Uterus (tissue), 3 donors: ENCODE measurements at regions not wholly inside any gene's neighbourhood (a gene's known extent, or its start where the extent isn't known, plus 50 kb on each side); places are given as distances from the start of the nearest gene placed in this dataset.

Experiments
- DNase-seq, 2 donors: peaks; one replicate each; pipeline ENCODE4 v3.0.0-alpha.2; 2019 to 2020
- H3K27ac ChIP-seq, 2 donors: fragments of 200-600 bp; sonication (generic); 1 replicate in 1 of 2; 2 replicates in 1 of 2; pipeline ENCODE4 v1.5.1; 2016 to 2018
- H3K27me3 ChIP-seq, 2 donors: fragments of 200-600 bp; sonication (generic); one replicate each; pipeline ENCODE4 v1.5.1; 2018 to 2019; ENCODE audit warnings: control low read depth in 1 of 2
- H3K36me3 ChIP-seq, 2 donors: fragments of 200-600 bp; sonication (generic); one replicate each; pipeline ENCODE4 v1.5.1; 2019; ENCODE audit warnings: control low read depth in 1 of 2
- H3K4me1 ChIP-seq, 2 donors: fragments of 200-600 bp; sonication (generic); one replicate each; pipeline ENCODE4 v1.5.1; 2018 to 2019; ENCODE audit warnings: control low read depth in 1 of 2
- H3K4me3 ChIP-seq, 2 donors: fragments of 200-600 bp; sonication (generic); 1 replicate in 1 of 2; 2 replicates in 1 of 2; pipeline ENCODE4 v1.5.1; 2018 to 2019; ENCODE audit warnings: mild to moderate bottlenecking in 1 of 2
- H3K9me3 ChIP-seq, 2 donors: fragments of 200-600 bp; sonication (generic); one replicate each; pipeline ENCODE4 v1.5.1; 2019; ENCODE audit warnings: control low read depth in 1 of 2
- CTCF ChIP-seq, 4 experiments: fragments of 200-600 bp in 2 of 4; fragments of 450-650 bp in 2 of 4; sonication (generic) in 2 of 4; IDR thresholded peaks; one replicate each; pipeline ENCODE4 v1.5.1; 2016 to 2019; ENCODE audit warnings: antibody characterized with exemption in 4 of 4, mild to moderate bottlenecking in 2 of 4, moderate library complexity in 1 of 4
- POLR2A ChIP-seq, 2 donors: fragments of 450-650 bp; IDR thresholded peaks; one replicate each; pipeline ENCODE4 v1.6.1; 2016; ENCODE audit warnings: antibody characterized with exemption in 2 of 2, mild to moderate bottlenecking in 1 of 2, moderate library complexity in 1 of 2
- intact Hi-C: fragments of 100-400 bp; cut with DNase I; formaldehyde crosslinking; loops from one replicate; pipeline ENCODE4 v1.15.1; 2023; ENCODE audit warnings: low total_unique reads
- donor health status: DM: yes; HTN: yes; CAD: no.

DNA sequence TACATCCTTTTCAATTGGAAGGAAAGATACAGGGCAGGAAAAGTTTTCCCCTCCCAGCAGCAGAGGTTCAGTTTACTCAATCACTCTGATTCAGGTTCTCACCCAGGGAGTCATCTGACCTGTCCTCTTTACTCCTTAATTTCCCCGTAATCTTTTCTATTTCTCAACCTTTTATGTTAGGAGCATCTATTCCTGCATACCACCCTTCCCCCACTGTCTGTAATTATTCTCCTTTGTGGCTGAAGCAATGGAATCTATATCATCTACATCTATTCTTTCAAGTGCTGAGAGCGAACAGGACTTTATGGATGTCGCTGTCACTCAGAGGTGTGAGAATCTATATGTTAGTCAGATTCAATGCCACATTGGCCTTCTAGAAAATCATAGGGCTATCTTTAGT, 175.2 kb downstream of the NOL4 start:
- Histone ChIP-seq H3K27ac (no peak overlapping the region), H3K36me3 (no peaks in the 10 kb centered on the region), H3K4me1 (no peaks in the 10 kb centered on the region), H3K4me3 (no peak overlapping the region), H3K27me3 (no peaks in the 10 kb centered on the region), H3K9me3 (no peaks in the 10 kb centered on the region)
- intact Hi-C loops, result no loop called here
- TF ChIP-seq CTCF (IDR thresholded peaks at IDR 0.05) (no peak), POLR2A (IDR thresholded peaks at IDR 0.05) (no peak)
- DNase-seq, result no peak

DNA sequence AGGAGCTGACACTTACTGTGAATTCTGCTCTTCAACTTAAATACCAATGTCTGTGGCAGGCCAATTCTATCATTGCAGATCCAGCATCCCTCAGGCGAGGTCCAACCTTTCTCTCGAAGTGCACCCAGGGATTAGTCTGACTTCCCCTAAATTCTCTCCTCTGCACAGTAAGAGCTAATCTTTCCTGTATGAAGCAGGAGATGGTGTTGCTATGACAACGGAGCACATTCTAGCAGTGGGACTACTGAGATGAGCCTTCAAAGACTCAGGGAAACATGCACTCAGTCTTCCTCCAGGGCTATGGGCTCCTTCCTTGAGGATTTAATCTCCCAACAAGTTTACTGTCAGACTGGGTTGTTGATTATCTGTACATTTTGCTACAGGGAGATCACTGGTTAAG, 176.3 kb downstream of the NOL4 start:
- H3K4me1 ChIP-seq, result no peaks in the 10 kb centered on the region
- TF ChIP-seq POLR2A (IDR thresholded peaks at IDR 0.05) (no peak), CTCF (IDR thresholded peaks at IDR 0.05) (no peak)
- no peaks in the 10 kb centered on the region for H3K36me3 ChIP-seq
- H3K27ac ChIP-seq, result no peak overlapping the region
- no peaks in the 10 kb centered on the region for H3K27me3 ChIP-seq
- no peak for DNase-seq
- no peaks in the 10 kb centered on the region for H3K9me3 ChIP-seq
- intact Hi-C loops, result no loop called here
- no peak overlapping the region for H3K4me3 ChIP-seq

DNA sequence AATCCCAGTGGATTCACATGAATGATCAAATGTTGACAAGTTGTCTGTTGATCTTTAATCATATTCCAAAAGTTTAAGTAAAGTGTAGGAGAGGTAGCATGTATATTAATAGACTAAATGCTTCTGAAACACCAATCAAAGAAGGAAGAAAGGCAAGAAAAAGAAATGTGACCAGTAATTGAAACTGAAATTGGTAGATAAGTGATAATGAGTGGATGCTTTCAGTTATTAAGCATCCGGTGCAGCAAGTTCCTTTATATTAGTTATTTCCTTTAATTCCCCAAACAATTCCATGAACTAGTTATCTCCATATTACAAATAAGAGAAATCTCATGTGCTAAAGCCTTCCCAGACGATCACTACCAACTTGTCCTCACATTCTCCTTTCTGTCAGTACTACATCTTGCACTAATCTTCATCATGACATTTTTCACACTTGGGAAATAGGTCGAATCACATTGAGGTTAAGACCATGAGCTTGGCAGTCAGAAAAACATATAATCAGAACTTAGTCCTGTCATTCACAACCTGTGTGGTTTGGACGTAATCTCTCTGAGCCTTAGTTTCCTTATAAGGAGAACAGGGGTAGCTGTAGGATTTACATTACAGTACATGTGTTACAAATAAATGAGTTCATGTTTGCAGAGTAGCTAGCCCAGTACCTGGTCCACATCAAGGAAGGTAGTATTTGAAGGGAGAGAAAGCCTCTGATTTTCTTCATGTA, 182.1 kb downstream of the NOL4 start:
- no peaks in the 10 kb centered on the region for H3K9me3 ChIP-seq
- intact Hi-C loops, result no loop called here
- H3K4me1 ChIP-seq, result no peaks in the 10 kb centered on the region
- no peaks in the 10 kb centered on the region for H3K36me3 ChIP-seq
- H3K27me3 ChIP-seq, result no peaks in the 10 kb centered on the region
- no peak overlapping the region for H3K4me3 ChIP-seq
- no peak overlapping the region for H3K27ac ChIP-seq
- no peak for TF ChIP-seq CTCF (IDR thresholded peaks at IDR 0.05)
- no peak for TF ChIP-seq POLR2A (IDR thresholded peaks at IDR 0.05)
- no peak for DNase-seq

DNA sequence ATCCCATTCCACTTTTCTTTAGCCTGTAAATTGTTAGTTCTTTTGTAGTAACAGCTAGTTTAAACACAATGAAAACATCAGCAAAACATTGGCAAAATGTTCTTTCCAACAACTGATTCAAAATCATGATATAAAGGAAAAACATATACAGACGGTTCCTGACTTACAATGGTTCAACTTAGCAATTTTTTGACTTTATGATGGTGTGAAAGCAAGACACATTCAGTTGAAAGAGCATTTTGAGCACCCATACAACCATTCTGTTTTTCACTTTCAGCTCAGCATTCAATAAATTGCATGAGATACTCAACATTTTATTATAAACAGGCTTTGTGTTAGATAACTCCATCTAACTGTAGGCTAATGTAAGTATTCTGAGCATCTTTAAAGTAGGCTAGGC, 185.1 kb downstream of the NOL4 start:
- intact Hi-C loops, result no loop called here
- H3K4me1 ChIP-seq, result no peaks in the 10 kb centered on the region
- no peak overlapping the region for H3K27ac ChIP-seq
- no peak for DNase-seq
- peaks cover 0 to 5% of the 10 kb centered on the region in 2 donors for H3K36me3 ChIP-seq
- H3K4me3 ChIP-seq, result no peak overlapping the region
- no peaks in the 10 kb centered on the region for H3K27me3 ChIP-seq
- H3K9me3 ChIP-seq, result no peaks in the 10 kb centered on the region
- no peak for TF ChIP-seq CTCF (IDR thresholded peaks at IDR 0.05)
- no peak for TF ChIP-seq POLR2A (IDR thresholded peaks at IDR 0.05)

- intact Hi-C loops, result no loop called here
- Histone ChIP-seq H3K27me3 (no peaks in the 10 kb centered on the region), H3K9me3 (no peaks in the 10 kb centered on the region), H3K4me3 (no peak overlapping the region), H3K4me1 (no peaks in the 10 kb centered on the region), H3K27ac (no peak overlapping the region), H3K36me3 (peaks cover 0 to 5% of the 10 kb centered on the region in 2 donors)
- no peak for DNase-seq
- no peak for TF ChIP-seq POLR2A (IDR thresholded peaks at IDR 0.05)
- no peak for TF ChIP-seq CTCF (IDR thresholded peaks at IDR 0.05)
These were observed 185.5 kb downstream of the NOL4 start for GRCh38 chr18:34039201-34039600.
